22Rv1 (cell line): ENCODE measurements at regions not wholly inside any gene's neighbourhood (a gene's known extent, or its start where the extent isn't known, plus 50 kb on each side); places are given as distances from the start of the nearest gene placed in this dataset.

Experiments used
- H3K27ac ChIP-seq: fragments of 450-650 bp; 2 replicates; pipeline ENCODE4 v1.5.1; 2017
- ZFX ChIP-seq: fragments of 450-650 bp; IDR thresholded peaks from 2 replicates; pipeline ENCODE4 v1.6.1; 2017; ENCODE audit warnings: antibody characterized with exemption, borderline replicate concordance
- TF ChIP-seq, protein P1 (sequence below): fragments of 450-650 bp; IDR thresholded peaks from 2 replicates; pipeline ENCODE4 v1.5.1; 2017; ENCODE audit warnings: mild to moderate bottlenecking

DNA sequence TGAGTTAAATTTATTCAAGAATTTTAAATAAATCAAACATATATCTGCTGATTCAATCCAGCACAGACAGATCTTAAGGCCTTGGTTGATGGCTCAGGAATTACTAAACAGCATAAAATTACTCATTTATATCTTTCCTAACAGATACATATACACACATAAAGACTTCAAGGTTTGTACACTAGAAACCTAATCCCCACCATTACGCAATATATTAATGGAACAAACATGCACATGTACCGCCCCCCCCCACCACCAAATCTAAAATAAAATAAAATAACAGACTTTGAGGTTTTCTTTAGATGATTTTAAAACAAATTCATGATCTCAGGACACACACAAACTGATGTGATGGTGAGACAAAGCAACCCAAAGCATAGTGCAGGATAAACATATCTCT lies 333.9 kb upstream of the DDX53 start:
- no peak overlapping the region for H3K27ac ChIP-seq
- TF ChIP-seq, protein P1, sequence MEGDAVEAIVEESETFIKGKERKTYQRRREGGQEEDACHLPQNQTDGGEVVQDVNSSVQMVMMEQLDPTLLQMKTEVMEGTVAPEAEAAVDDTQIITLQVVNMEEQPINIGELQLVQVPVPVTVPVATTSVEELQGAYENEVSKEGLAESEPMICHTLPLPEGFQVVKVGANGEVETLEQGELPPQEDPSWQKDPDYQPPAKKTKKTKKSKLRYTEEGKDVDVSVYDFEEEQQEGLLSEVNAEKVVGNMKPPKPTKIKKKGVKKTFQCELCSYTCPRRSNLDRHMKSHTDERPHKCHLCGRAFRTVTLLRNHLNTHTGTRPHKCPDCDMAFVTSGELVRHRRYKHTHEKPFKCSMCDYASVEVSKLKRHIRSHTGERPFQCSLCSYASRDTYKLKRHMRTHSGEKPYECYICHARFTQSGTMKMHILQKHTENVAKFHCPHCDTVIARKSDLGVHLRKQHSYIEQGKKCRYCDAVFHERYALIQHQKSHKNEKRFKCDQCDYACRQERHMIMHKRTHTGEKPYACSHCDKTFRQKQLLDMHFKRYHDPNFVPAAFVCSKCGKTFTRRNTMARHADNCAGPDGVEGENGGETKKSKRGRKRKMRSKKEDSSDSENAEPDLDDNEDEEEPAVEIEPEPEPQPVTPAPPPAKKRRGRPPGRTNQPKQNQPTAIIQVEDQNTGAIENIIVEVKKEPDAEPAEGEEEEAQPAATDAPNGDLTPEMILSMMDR: no peak
- TF ChIP-seq ZFX: no peak

GRCh38 chrX:22666441-22666840 lies 333.3 kb upstream of the DDX53 start:
- no peak overlapping the region for H3K27ac ChIP-seq
- TF ChIP-seq ZFX: no peak
- TF ChIP-seq, protein P1: peak; percentile 45

GRCh38 chrX:22674932-22675331 lies 324.8 kb upstream of the DDX53 start:
- TF ChIP-seq, protein P1: no peak
- TF ChIP-seq ZFX: no peak
- peak overlapping the region; percentile 13; the same call in 1 of the 2 replicates for H3K27ac ChIP-seq

DNA sequence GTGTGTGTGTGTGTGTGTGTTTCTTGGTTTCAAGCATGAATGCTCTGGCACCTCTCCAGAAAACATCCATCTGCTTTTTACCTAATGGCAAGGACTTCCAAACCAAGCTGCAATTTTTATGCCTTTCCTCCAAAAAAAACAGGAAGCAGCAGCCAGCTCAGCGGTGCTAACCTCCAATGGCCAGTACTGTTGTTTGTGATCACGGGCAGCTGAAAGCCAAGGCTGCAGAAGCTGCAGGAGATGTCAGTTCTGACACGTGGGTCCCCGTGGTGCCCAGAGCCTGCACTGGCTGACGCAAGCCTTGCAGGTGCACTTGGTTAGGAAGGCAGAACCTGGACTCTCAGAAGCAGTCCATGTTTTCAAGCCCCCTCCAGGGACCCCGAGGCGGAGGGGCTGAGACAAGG lies 313.6 kb upstream of the DDX53 start:
- H3K27ac ChIP-seq: no peak overlapping the region

DNA sequence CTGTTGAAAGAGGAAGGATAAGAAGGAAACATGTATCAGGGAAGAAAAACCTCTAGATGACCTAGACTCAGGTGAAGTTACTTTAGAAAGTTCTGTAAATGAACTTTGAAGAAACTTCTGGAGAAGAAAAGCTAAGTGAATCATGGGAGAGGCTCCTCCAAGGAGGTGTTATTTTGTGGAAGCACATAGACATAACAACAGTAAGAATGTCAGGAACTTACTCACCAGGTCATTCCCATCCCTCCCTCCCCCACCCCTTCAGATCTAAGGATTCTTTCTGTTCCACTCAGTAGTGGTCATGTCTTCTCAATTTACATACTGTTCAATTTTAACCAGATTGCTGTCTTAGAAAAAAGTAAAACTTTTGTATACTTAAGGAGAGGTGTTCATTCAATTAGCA lies 310.5 kb upstream of the DDX53 start:
- no peak overlapping the region for H3K27ac ChIP-seq
- TF ChIP-seq ZFX: no peak
- TF ChIP-seq, protein P1: no peak

More for the DNA sequence above, 313.6 kb upstream of the DDX53 start:
- no peak for TF ChIP-seq ZFX
- TF ChIP-seq, protein P1: no peak

- TF ChIP-seq, protein P1: no peak
- TF ChIP-seq ZFX: no peak
- no peak overlapping the region for H3K27ac ChIP-seq
Observed at GRCh38 chrX:22690116-22690515, 309.6 kb upstream of the DDX53 start.

- no peak overlapping the region for H3K27ac ChIP-seq
- TF ChIP-seq ZFX: no peak
- TF ChIP-seq, protein P1: no peak
Observed at GRCh38 chrX:22691966-22692565, 307.7 kb upstream of the DDX53 start.
